ENCODE measurements at regions not wholly inside any gene's neighbourhood (a gene's known extent, or its start where the extent isn't known, plus 50 kb on each side); places are given as distances from the start of the nearest gene placed in this dataset.

GRCh38 chr18:6659963-6660725 is 69.4 kb upstream of the ARHGAP28 start:
- peak; percentile 17 for DNase-seq
- H3K27ac ChIP-seq: peak overlapping the region; percentile 14; the same call in 1 of the 2 replicates
- H3K27me3 ChIP-seq (ENCODE audit: insufficient read depth, low read depth, severe bottlenecking): no peaks in the 10 kb centered on the region
- no peak for TF ChIP-seq CTCF (IDR thresholded peaks at IDR 0.05; ENCODE audit: low read depth, low read length)
- H3K9me3 ChIP-seq (ENCODE audit: severe bottlenecking): peaks cover 2% of the 10 kb centered on the region
- no peaks in the 10 kb centered on the region for H3K36me3 ChIP-seq
- no peak overlapping the region for H3K4me3 ChIP-seq (ENCODE audit: low read depth, low read length)

- H3K9me3 ChIP-seq (ENCODE audit: severe bottlenecking): no peaks in the 10 kb centered on the region
- no peaks in the 10 kb centered on the region for H3K36me3 ChIP-seq
- no peak for TF ChIP-seq CTCF (IDR thresholded peaks at IDR 0.05; ENCODE audit: low read depth, low read length)
- no peaks in the 10 kb centered on the region for H3K27me3 ChIP-seq (ENCODE audit: insufficient read depth, low read depth, severe bottlenecking)
- no peak overlapping the region for H3K27ac ChIP-seq
- DNase-seq: no peak
- H3K4me3 ChIP-seq (ENCODE audit: low read depth, low read length): no peak overlapping the region
Observed at GRCh38 chr18:6661692-6662415, 67.7 kb upstream of the ARHGAP28 start.

GRCh38 chr18:6666012-6666685 is 63.4 kb upstream of the ARHGAP28 start:
- Histone ChIP-seq H3K27me3 (ENCODE audit: insufficient read depth, low read depth, severe bottlenecking) (no peaks in the 10 kb centered on the region), H3K9me3 (ENCODE audit: severe bottlenecking) (no peaks in the 10 kb centered on the region), H3K4me3 (ENCODE audit: low read depth, low read length) (no peak overlapping the region), H3K27ac (no peak overlapping the region), H3K36me3 (no peaks in the 10 kb centered on the region)
- DNase-seq: no peak
- no peak for TF ChIP-seq CTCF (IDR thresholded peaks at IDR 0.05; ENCODE audit: low read depth, low read length)

- H3K36me3 ChIP-seq: no peaks in the 10 kb centered on the region
- no peak for DNase-seq
- no peak overlapping the region for H3K4me3 ChIP-seq (ENCODE audit: low read depth, low read length)
- TF ChIP-seq CTCF (IDR thresholded peaks at IDR 0.05; ENCODE audit: low read depth, low read length): no peak
- H3K27ac ChIP-seq: no peak overlapping the region
- H3K27me3 ChIP-seq (ENCODE audit: insufficient read depth, low read depth, severe bottlenecking): no peaks in the 10 kb centered on the region
- H3K9me3 ChIP-seq (ENCODE audit: severe bottlenecking): no peaks in the 10 kb centered on the region
Observed at GRCh38 chr18:6668836-6669235, 60.7 kb upstream of the ARHGAP28 start.

- Histone ChIP-seq H3K4me3 (ENCODE audit: low read depth, low read length) (no peak overlapping the region), H3K27ac (no peak overlapping the region), H3K36me3 (no peaks in the 10 kb centered on the region), H3K9me3 (ENCODE audit: severe bottlenecking) (no peaks in the 10 kb centered on the region), H3K27me3 (ENCODE audit: insufficient read depth, low read depth, severe bottlenecking) (no peaks in the 10 kb centered on the region)
- no peak for TF ChIP-seq CTCF (IDR thresholded peaks at IDR 0.05; ENCODE audit: low read depth, low read length)
- DNase-seq: no peak
Observed at GRCh38 chr18:6672821-6673308, 56.7 kb upstream of the ARHGAP28 start.
